Mesenchymal stem cell (in vitro differentiated cells and primary cell): ENCODE measurements at regions not wholly inside any gene's neighbourhood (a gene's known extent, or its start where the extent isn't known, plus 50 kb on each side); places are given as distances from the start of the nearest gene placed in this dataset.

Experiments
- DNase-seq: peaks from one replicate; pipeline ENCODE4 v3.0.0-alpha.2; 2013
- H2AFZ ChIP-seq: one replicate; pipeline ENCODE4 v1.6.1; 2013; ENCODE audit warnings: low read depth, mild to moderate bottlenecking, control low read depth, inconsistent platforms, low read length, moderate library complexity
- H2AK5ac ChIP-seq: 2 replicates; pipeline ENCODE4 v1.6.1; 2013; ENCODE audit warnings: low read length, moderate library complexity, mild to moderate bottlenecking, inconsistent platforms; ENCODE audit not compliant: severe bottlenecking
- H2BK120ac ChIP-seq: one replicate; pipeline ENCODE4 v1.6.1; 2013; ENCODE audit warnings: low read depth, mild to moderate bottlenecking, inconsistent platforms, low read length, moderate library complexity
- H2BK12ac ChIP-seq, 2 experiments: one replicate each; pipeline ENCODE4 v1.6.1; 2013; ENCODE audit warnings: inconsistent platforms in 2 of 2, low read length in 2 of 2, mild to moderate bottlenecking in 2 of 2, moderate library complexity in 2 of 2, control low read depth in 1 of 2
- H2BK15ac ChIP-seq: one replicate; pipeline ENCODE4 v1.6.1; 2013; ENCODE audit warnings: mild to moderate bottlenecking, low read depth, inconsistent platforms; ENCODE audit not compliant: poor library complexity, severe bottlenecking
- H2BK5ac ChIP-seq: 2 replicates; pipeline ENCODE4 v1.6.1; 2013; ENCODE audit warnings: low read depth, mild to moderate bottlenecking, low read length, control low read depth, inconsistent platforms; ENCODE audit not compliant: poor library complexity, severe bottlenecking
- H3K14ac ChIP-seq, 2 experiments: one replicate each; pipeline ENCODE4 v1.6.1; 2013; ENCODE audit warnings: inconsistent platforms in 2 of 2, low read length in 2 of 2, control low read depth in 1 of 2, mild to moderate bottlenecking in 1 of 2, moderate library complexity in 1 of 2
- H3K18ac ChIP-seq, 2 experiments: one replicate each; pipeline ENCODE4 v1.6.1; 2013; ENCODE audit warnings: inconsistent platforms in 2 of 2, low read length in 2 of 2, control low read depth in 1 of 2, low read depth in 1 of 2, mild to moderate bottlenecking in 1 of 2
- H3K23ac ChIP-seq, 2 experiments: one replicate each; pipeline ENCODE4 v1.6.1; 2013; ENCODE audit warnings: inconsistent platforms in 2 of 2, low read length in 2 of 2, mild to moderate bottlenecking in 2 of 2, moderate library complexity in 2 of 2, control low read depth in 1 of 2
- H3K27ac ChIP-seq: 2 replicates; pipeline ENCODE4 v1.5.1; 2013; ENCODE audit warnings: mild to moderate bottlenecking, moderate library complexity, low read length, control low read depth, inconsistent platforms; ENCODE audit not compliant: poor library complexity, severe bottlenecking
- H3K27me3 ChIP-seq, 2 experiments: 2 replicates each; pipeline versions ENCODE4 v1.6.1 to v1.7.0; 2013; ENCODE audit warnings: low read length in 2 of 2, mild to moderate bottlenecking in 2 of 2, moderate library complexity in 2 of 2, control low read depth in 1 of 2, inconsistent platforms in 1 of 2; ENCODE audit not compliant: control insufficient read depth in 1 of 2, insufficient read depth in 1 of 2
- H3K36me3 ChIP-seq, 2 experiments: 2 replicates each; pipeline versions ENCODE4 v1.6.1 to v1.7.0; 2013; ENCODE audit warnings: low read length in 2 of 2, control low read depth in 1 of 2, inconsistent platforms in 1 of 2, low read depth in 1 of 2, mild to moderate bottlenecking in 1 of 2; ENCODE audit not compliant: insufficient read depth in 2 of 2, control insufficient read depth in 1 of 2
- H3K4ac ChIP-seq, 2 experiments: one replicate each; pipeline ENCODE4 v1.6.1; 2013; ENCODE audit warnings: inconsistent platforms in 2 of 2, low read length in 2 of 2, mild to moderate bottlenecking in 2 of 2, moderate library complexity in 2 of 2, control low read depth in 1 of 2, low read depth in 1 of 2
- H3K4me1 ChIP-seq: 2 replicates; pipeline ENCODE4 v1.6.1; 2013; ENCODE audit warnings: low read depth, low read length, control low read depth; ENCODE audit not compliant: control insufficient read depth, insufficient read depth
- H3K4me2 ChIP-seq: 2 replicates; pipeline ENCODE4 v1.6.1; 2013; ENCODE audit warnings: low read length, mild to moderate bottlenecking, inconsistent platforms; ENCODE audit not compliant: poor library complexity, severe bottlenecking
- H3K4me3 ChIP-seq, 2 experiments: 2 replicates each; pipeline versions ENCODE4 v1.5.1 to v1.7.0; 2013; ENCODE audit warnings: low read length in 2 of 2, mild to moderate bottlenecking in 2 of 2, control low read depth in 1 of 2, low read depth in 1 of 2; ENCODE audit not compliant: insufficient read depth in 1 of 2
- H3K79me1 ChIP-seq: replicated peaks from 2 replicates; pipeline ENCODE4 v1.6.1; 2013; ENCODE audit warnings: mild to moderate bottlenecking, control low read depth, low read length, inconsistent platforms; ENCODE audit not compliant: poor library complexity, severe bottlenecking
- H3K9ac ChIP-seq: 2 replicates; pipeline ENCODE4 v1.7.0; 2013; ENCODE audit warnings: mild to moderate bottlenecking, low read length, moderate library complexity
- H3K9me3 ChIP-seq: 2 replicates; pipeline ENCODE4 v1.7.0; 2013; ENCODE audit warnings: mild to moderate bottlenecking, low read length; ENCODE audit not compliant: control insufficient read depth
- H4K8ac ChIP-seq: one replicate; pipeline ENCODE4 v1.6.1; 2013; ENCODE audit warnings: inconsistent platforms, mild to moderate bottlenecking, low read length, moderate library complexity
- H4K91ac ChIP-seq: one replicate; pipeline ENCODE4 v1.6.1; 2013; ENCODE audit warnings: mild to moderate bottlenecking, low read length, inconsistent platforms
- whole genome bisulfite sequencing: methylation state at CpG from one replicate; pipeline ENCODE4 v1.1.7; 2013; ENCODE audit warnings: mixed read lengths; 5-methylcytosine and 5-hydroxymethylcytosine counted together

DNA sequence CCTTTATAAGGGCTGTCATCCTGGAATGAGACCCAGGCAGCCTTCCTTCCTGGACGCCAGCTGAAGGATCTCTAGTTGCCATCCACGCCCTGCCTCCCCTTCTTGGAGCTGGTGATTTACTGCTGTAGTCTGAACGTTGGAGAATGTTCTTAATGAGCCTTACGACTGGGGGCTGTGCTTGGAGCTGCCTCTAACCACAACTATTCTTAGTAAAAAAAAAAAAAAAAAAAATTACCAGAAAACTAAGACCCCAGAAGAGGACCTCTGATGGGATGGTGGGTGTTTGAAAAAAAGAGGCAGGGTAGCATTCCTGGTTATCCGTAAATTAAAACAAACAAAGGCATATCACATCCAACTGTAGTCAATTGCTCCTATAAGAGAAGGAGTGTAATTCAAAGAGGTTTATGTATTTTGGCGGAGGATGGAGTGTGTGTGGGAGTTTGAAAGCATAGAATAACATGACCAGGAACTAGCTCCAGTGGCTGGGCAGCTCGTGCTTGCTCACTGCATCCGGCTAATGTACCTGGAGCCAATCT lies 105.4 kb downstream of the QPCT start:
- DNase-seq, result peak; percentile 36
- no peak overlapping the region for H3K4me2 ChIP-seq
- H3K14ac ChIP-seq, result no peak overlapping the region
- H3K9me3 ChIP-seq, result no peaks in the 10 kb centered on the region
- H3K23ac ChIP-seq, result no peak overlapping the region
- no peaks in the 10 kb centered on the region for H3K79me1 ChIP-seq
- H4K91ac ChIP-seq, result no peak overlapping the region
- H3K4me3 ChIP-seq, result no peak overlapping the region
- 63% methylated on average over 2 of the region's 8 CpGs for WGBS
- no peak overlapping the region for H4K8ac ChIP-seq
- no peak overlapping the region for H3K18ac ChIP-seq
- H2BK12ac ChIP-seq, result peak overlapping the region; percentile 30 to 63
- H3K27ac ChIP-seq, result no peak overlapping the region
- peak overlapping the region in 1 of 2 experiments; percentile 25 for H3K4ac ChIP-seq
- H3K36me3 ChIP-seq, result no peaks in the 10 kb centered on the region
- no peak overlapping the region for H2AK5ac ChIP-seq
- no peaks in the 10 kb centered on the region for H3K27me3 ChIP-seq
- no peak overlapping the region for H2BK15ac ChIP-seq
- no peak overlapping the region for H3K9ac ChIP-seq
- H2AFZ ChIP-seq, result no peak overlapping the region
- H3K4me1 ChIP-seq, result no peaks in the 10 kb centered on the region
- no peak overlapping the region for H2BK120ac ChIP-seq
- H2BK5ac ChIP-seq, result no peak overlapping the region

- H2BK5ac ChIP-seq, result no peak overlapping the region
- no peaks in the 10 kb centered on the region for H3K27me3 ChIP-seq
- no peak overlapping the region for H2AK5ac ChIP-seq
- no peak overlapping the region for H2AFZ ChIP-seq
- WGBS, result 79% methylated on average over 2 of the region's 2 CpGs
- DNase-seq, result no peak
- no peak overlapping the region for H3K18ac ChIP-seq
- H4K8ac ChIP-seq, result no peak overlapping the region
- H3K79me1 ChIP-seq, result no peaks in the 10 kb centered on the region
- H2BK120ac ChIP-seq, result no peak overlapping the region
- no peaks in the 10 kb centered on the region for H3K36me3 ChIP-seq
- H3K4me1 ChIP-seq, result peaks cover 3% of the 10 kb centered on the region
- no peak overlapping the region for H3K9ac ChIP-seq
- no peak overlapping the region for H4K91ac ChIP-seq
- H2BK12ac ChIP-seq, result no peak overlapping the region
- H3K14ac ChIP-seq, result no peak overlapping the region
- H3K4ac ChIP-seq, result no peak overlapping the region
- no peak overlapping the region for H3K4me2 ChIP-seq
- H2BK15ac ChIP-seq, result no peak overlapping the region
- no peak overlapping the region for H3K27ac ChIP-seq
- H3K4me3 ChIP-seq, result no peak overlapping the region
- no peaks in the 10 kb centered on the region for H3K9me3 ChIP-seq
- H3K23ac ChIP-seq, result no peak overlapping the region
Observed at GRCh38 chr2:37453027-37453426, 108.6 kb downstream of the QPCT start.

DNA sequence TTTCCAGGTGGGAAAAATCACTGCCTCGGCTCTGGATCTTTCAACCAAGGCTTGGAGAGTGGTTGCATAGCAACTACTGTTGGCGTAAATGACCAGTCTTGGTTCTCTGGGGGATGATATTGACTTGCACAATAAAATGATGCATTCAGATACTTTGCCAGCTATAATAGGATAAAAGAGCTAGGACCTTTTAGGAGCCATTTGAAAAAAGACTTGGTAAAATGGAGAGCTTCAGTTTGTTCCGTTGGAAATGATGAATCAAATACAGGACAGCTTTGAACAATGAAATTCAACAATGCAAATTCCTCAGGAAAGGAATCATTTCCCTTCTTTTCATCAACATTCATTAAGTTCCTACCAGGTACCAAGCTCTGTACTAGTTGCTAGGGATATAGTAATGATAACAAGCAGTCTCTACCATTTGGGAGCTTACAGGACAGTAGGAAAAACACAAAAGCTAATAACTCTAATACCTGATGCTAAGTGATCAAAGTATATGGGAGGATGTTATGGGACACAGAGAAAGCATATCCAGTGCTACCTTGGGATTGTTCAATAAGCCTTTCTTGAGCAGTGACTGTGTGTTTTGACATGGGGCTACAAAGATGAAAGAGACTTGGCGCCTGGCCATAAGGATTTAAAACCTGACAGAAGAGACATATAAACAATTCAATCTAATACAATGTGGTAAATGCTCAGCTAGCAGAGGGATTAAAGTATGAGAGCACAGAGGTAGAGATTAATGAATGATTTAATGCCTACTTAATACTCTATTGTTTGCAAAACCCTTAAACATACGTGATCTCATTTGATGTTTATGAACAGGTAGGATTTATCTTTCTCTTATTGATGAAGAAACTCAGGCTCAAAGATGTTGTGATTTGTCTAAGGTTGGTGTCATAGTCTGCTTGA lies 110.7 kb downstream of the QPCT start:
- no peak overlapping the region for H4K8ac ChIP-seq
- H3K18ac ChIP-seq, result no peak overlapping the region

GRCh38 chr2:37456479-37456878 lies 112.0 kb downstream of the QPCT start:
- Histone ChIP-seq H3K4ac (peak overlapping the region in 1 of 2 experiments; percentile 24), H3K23ac (no peak overlapping the region), H3K4me3 (no peak overlapping the region), H3K36me3 (no peaks in the 10 kb centered on the region), H2AK5ac (peak overlapping the region; percentile 29), H3K27ac (no peak overlapping the region), H2AFZ (no peak overlapping the region), H3K4me1 (peaks cover 3% of the 10 kb centered on the region), H2BK120ac (no peak overlapping the region), H3K14ac (peak overlapping the region in 1 of 2 experiments; percentile 73), H2BK15ac (peak overlapping the region; percentile 45), H2BK5ac (no peak overlapping the region), H3K79me1 (no peaks in the 10 kb centered on the region), H4K91ac (peak overlapping the region; percentile 68), H3K9me3 (no peaks in the 10 kb centered on the region), H3K4me2 (no peak overlapping the region), H3K9ac (peak overlapping the region; percentile 68), H2BK12ac (peak overlapping the region; percentile 95 to 99), H4K8ac (peak overlapping the region; percentile 82), H3K18ac (peak overlapping the region; percentile 85 to 89), H3K27me3 (no peaks in the 10 kb centered on the region)
- no peak for DNase-seq
- 100% methylated on average over 1 of the region's 1 CpG for WGBS

More for the DNA sequence above, 110.7 kb downstream of the QPCT start:
- Histone ChIP-seq H3K23ac (no peak overlapping the region), H2BK12ac (no peak overlapping the region), H2AFZ (no peak overlapping the region), H2BK120ac (no peak overlapping the region), H3K4me2 (no peak overlapping the region), H3K4me3 (no peak overlapping the region), H4K91ac (no peak overlapping the region), H2BK5ac (no peak overlapping the region), H3K4me1 (peaks cover 3% of the 10 kb centered on the region), H3K27ac (no peak overlapping the region), H3K4ac (no peak overlapping the region), H3K9me3 (no peaks in the 10 kb centered on the region), H3K36me3 (no peaks in the 10 kb centered on the region), H3K14ac (no peak overlapping the region), H3K9ac (peak overlapping the region; percentile 68), H2BK15ac (no peak overlapping the region), H2AK5ac (no peak overlapping the region), H3K27me3 (no peaks in the 10 kb centered on the region), H3K79me1 (no peaks in the 10 kb centered on the region)
- 97% methylated on average over 4 of the region's 5 CpGs for WGBS
- DNase-seq, result no peak
